ENCODE measurements at regions not wholly inside any gene's neighbourhood (a gene's known extent, or its start where the extent isn't known, plus 50 kb on each side); places are given as distances from the start of the nearest gene placed in this dataset.

DNA sequence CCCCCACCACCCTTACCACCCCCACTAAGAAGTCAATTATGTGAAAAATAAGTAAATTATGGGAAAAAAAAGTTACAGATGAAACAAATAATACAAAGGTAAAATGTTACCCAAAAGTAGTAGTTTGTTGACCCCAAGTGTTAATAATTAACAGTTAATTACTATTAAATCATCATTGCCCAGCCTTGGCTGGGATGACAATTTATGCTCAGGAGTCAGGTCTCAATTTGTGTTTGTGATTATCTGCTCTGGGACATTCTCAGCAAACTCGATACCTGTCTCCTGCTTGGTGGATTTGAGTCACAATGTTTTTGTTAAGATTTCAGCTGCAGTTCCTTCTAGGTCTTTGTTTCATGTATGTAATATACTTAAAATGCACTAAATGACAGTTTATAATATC is 172.3 kb upstream of the IRX3 start:
- no peak for DNase-seq
- Mint-ChIP-seq H3K9me3 (peaks cover 10% of the 10 kb centered on the region), H3K27me3 (ENCODE audit: insufficient read depth) (peaks cover 19% of the 10 kb centered on the region), H3K4me1 (ENCODE audit: low read depth) (peaks cover 43% of the 10 kb centered on the region), H3K27ac (no peak overlapping the region), H3K4me3 (no peak overlapping the region), H3K36me3 (ENCODE audit: low read depth) (peaks cover 11% of the 10 kb centered on the region)
- TF ChIP-seq, protein P1, sequence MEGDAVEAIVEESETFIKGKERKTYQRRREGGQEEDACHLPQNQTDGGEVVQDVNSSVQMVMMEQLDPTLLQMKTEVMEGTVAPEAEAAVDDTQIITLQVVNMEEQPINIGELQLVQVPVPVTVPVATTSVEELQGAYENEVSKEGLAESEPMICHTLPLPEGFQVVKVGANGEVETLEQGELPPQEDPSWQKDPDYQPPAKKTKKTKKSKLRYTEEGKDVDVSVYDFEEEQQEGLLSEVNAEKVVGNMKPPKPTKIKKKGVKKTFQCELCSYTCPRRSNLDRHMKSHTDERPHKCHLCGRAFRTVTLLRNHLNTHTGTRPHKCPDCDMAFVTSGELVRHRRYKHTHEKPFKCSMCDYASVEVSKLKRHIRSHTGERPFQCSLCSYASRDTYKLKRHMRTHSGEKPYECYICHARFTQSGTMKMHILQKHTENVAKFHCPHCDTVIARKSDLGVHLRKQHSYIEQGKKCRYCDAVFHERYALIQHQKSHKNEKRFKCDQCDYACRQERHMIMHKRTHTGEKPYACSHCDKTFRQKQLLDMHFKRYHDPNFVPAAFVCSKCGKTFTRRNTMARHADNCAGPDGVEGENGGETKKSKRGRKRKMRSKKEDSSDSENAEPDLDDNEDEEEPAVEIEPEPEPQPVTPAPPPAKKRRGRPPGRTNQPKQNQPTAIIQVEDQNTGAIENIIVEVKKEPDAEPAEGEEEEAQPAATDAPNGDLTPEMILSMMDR (IDR thresholded peaks at IDR 0.05): no peak

- peaks cover 26% of the 10 kb centered on the region for H3K27me3 Mint-ChIP-seq (ENCODE audit: insufficient read depth)
- DNase-seq: no peak
- TF ChIP-seq, protein P1 (IDR thresholded peaks at IDR 0.05): no peak
- no peaks in the 10 kb centered on the region for H3K36me3 Mint-ChIP-seq (ENCODE audit: low read depth)
- H3K4me1 Mint-ChIP-seq (ENCODE audit: low read depth): peaks cover 24% of the 10 kb centered on the region
- no peak overlapping the region for H3K4me3 Mint-ChIP-seq
- no peaks in the 10 kb centered on the region for H3K9me3 Mint-ChIP-seq
- H3K27ac Mint-ChIP-seq: no peak overlapping the region
These were observed 169.7 kb upstream of the IRX3 start for GRCh38 chr16:54456291-54456690.

- Mint-ChIP-seq H3K36me3 (ENCODE audit: low read depth) (no peaks in the 10 kb centered on the region), H3K4me1 (ENCODE audit: low read depth) (peaks cover 13% of the 10 kb centered on the region), H3K27me3 (ENCODE audit: insufficient read depth) (peaks cover 26% of the 10 kb centered on the region), H3K27ac (no peak overlapping the region), H3K9me3 (no peaks in the 10 kb centered on the region), H3K4me3 (no peak overlapping the region)
- TF ChIP-seq, protein P1 (IDR thresholded peaks at IDR 0.05): no peak
- DNase-seq: no peak
These were observed 168.6 kb upstream of the IRX3 start for GRCh38 chr16:54455030-54455725.

DNA sequence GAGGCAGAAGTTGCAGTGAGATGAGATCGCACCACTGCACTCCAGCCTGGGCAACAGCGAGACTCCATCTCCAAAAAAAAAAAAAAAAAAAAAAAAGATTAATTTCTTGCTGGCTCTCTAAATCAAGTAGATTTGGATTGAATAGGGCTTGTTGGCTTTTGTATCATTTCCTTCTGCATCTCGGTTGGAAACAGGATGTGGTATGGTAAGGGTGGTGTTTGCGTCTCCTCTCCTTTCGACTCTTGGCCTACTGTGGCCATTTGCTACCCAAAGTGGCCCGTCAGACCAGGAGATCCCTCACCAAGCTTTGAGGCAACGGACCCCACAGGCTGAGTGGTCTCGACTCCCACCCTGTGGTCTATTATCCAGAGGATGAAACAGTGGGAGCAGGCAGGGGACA is 168.0 kb upstream of the IRX3 start:
- Mint-ChIP-seq H3K9me3 (no peaks in the 10 kb centered on the region), H3K27me3 (ENCODE audit: insufficient read depth) (peaks cover 26% of the 10 kb centered on the region), H3K27ac (no peak overlapping the region), H3K4me3 (no peak overlapping the region), H3K36me3 (ENCODE audit: low read depth) (no peaks in the 10 kb centered on the region), H3K4me1 (ENCODE audit: low read depth) (peaks cover 7% of the 10 kb centered on the region)
- TF ChIP-seq, protein P1 (IDR thresholded peaks at IDR 0.05): no peak
- no peak for DNase-seq

DNA sequence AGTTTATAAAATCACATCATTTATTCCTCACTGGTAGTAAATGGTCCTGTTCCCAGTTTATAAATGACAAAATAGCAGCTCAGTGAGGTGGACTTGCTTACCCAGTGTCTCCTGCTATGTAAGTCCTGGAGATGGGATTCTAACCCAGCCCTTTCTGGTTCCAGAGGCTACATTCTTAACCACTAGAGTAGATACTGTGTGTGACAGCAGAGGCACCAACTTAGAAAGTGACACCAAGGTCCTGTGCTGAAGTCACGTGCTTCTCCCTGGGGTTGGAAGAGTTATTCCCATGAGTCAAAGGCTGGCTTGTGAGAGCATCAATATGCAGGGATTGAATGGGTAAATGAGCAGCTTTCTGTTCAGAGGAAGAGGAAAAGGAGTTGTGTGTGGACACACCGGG is 167.3 kb upstream of the IRX3 start:
- Mint-ChIP-seq H3K27ac (no peak overlapping the region), H3K9me3 (no peaks in the 10 kb centered on the region), H3K36me3 (ENCODE audit: low read depth) (no peaks in the 10 kb centered on the region), H3K4me1 (ENCODE audit: low read depth) (peaks cover 5% of the 10 kb centered on the region; the same call in 1 of the 2 replicates), H3K4me3 (no peak overlapping the region), H3K27me3 (ENCODE audit: insufficient read depth) (peaks cover 26% of the 10 kb centered on the region)
- no peak for DNase-seq
- TF ChIP-seq, protein P1 (IDR thresholded peaks at IDR 0.05): no peak

All from HFFc6 (cell line).